T-helper 1 cell (primary cell): ENCODE measurements at regions not wholly inside any gene's neighbourhood (a gene's known extent, or its start where the extent isn't known, plus 50 kb on each side); places are given as distances from the start of the nearest gene placed in this dataset.

Experiments used
- DNase-seq, 5 donors: peaks; one replicate each; pipeline ENCODE4 v3.0.0-alpha.2; 2012 to 2020

DNA sequence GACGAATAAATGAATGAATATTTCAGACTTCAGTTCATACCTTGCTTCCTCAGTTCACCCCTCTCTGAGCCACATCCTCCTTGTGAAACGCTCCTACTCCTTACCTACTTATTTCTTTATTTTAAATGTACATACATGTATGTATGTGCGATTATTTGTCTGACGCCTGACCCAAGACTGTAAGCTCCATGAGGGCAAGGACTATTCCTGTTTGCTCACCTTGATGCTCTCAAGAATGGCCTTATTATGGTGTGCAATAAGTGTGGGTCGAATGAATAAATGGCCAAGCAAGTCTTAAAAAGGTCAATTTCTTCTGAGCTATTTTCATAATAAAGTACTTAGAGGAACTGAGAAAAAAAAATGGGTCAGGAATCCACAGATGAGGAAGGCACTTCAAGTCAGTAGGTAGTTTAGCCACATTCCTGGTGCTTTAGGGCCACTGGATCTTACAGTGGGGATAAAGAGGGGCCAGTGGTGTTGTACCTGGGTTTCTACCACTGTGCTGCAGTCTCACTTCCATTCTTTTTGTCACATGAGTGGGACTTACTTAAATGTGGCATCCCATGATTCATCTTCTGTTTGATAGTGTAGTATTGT is 74.7 kb downstream of the SDC1 start:
- no peak for DNase-seq

DNA sequence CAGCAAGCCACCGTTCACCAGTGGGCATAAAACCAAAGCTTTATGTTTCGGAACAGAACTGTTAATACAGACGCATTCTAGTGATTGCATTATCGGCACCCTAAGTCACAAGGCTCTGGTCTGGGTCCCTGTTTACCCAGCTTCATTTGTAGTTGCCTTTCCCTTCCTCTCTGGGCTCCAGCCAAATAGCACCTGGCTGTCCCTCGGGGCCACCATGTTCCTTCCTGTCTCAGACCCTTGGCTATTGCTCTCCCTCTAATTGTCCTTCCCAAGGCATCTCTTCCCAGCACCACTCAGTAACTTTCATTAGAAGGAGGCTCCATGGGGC is 75.3 kb downstream of the SDC1 start:
- DNase-seq = no peak

DNA sequence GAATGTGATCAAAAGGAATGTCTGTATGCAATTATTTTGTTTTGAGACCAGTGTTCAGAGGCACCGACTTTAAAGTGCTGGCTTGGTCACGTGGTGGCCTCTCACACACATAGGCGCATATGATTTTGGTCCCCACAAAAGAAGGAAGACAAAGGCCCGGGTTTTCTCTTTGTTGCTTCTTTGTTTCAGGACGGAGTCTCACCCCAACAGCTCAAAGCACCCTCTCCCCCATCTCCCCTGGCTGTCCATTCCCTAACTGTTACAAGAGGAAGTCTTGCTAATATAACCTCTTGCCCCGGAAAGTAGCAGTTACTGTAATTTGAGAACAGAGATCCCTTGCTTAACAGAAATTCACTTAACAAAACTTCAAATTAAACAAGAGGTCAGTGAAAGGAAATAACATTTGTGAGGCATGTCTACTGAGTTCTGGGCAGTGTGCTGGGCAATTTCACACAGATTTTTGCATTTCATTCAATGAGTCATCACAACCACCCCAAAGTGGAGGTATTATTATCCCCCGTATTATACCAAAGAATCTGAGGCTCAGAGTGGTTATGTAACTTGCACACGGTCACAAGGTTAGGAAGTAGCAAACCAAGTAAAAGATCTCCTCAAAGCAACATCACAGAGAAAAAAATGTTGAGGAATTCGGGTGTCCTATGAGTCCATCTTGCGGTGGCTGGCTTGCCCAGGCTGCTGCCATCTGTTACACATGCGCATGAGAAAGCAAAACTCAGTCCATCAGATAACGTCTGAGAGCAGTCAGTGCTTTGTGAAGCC is 75.8 kb downstream of the SDC1 start:
- DNase-seq = no peak

DNA sequence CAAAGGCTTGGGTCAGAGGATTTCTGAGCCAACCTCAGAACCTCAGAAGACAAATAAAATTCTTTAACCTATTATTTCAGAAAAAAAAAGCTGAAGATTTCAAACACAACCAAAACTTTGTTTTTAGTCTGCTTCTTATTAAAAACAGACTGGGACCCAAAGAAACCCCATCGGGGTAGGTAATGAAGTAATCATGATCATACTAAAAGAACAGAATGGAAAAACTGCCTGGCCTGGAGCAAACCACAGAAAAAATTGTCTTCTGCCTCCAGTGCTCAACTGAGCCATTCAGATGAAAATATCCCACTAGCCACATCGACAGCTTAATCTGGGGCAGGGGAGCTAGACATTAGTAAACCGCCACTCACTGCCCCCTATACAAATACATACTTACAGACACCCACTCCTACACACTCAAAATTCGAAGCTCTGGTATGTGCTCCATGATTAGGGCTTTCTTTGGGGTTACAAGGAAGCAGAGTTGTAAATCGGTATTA is 76.5 kb downstream of the SDC1 start:
- no peak for DNase-seq

DNA sequence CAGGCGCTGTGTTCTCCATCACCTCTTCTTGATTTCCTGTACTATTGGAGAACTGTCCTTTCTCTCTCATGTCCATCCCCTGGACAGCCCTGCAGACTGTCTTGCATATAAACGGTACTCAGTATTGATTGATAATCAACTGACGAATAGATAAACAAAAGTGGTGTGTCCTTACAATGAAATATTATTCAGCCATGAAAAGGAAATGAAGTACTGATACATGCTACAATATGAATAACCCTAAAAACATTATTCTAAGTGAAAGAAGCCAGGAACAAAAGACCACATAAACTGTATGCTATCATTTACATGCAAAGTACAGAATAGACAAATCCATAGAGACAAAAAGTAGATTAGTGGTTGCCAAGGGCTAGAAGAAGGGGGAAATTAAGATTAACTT is 77.6 kb downstream of the SDC1 start:
- DNase-seq = no peak

DNA sequence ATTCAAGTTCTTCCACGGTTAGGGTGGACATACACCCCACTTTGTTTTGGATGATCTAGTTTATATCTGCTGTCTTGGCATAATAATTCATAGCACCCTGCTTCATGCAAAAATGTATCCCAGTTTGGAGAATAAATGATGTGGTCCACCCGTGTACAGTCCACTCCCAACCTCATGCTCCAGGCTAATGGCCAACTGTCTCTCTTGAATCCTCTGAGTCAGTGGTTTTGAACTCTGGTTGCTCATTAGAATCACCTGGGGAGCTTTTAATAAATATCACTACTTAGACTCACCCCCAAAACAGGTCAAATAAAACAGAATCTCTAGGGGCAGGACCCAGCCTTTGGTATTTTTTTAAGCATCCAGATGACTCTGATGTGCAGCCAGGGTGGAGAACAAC is 78.5 kb downstream of the SDC1 start:
- no peak for DNase-seq

DNA sequence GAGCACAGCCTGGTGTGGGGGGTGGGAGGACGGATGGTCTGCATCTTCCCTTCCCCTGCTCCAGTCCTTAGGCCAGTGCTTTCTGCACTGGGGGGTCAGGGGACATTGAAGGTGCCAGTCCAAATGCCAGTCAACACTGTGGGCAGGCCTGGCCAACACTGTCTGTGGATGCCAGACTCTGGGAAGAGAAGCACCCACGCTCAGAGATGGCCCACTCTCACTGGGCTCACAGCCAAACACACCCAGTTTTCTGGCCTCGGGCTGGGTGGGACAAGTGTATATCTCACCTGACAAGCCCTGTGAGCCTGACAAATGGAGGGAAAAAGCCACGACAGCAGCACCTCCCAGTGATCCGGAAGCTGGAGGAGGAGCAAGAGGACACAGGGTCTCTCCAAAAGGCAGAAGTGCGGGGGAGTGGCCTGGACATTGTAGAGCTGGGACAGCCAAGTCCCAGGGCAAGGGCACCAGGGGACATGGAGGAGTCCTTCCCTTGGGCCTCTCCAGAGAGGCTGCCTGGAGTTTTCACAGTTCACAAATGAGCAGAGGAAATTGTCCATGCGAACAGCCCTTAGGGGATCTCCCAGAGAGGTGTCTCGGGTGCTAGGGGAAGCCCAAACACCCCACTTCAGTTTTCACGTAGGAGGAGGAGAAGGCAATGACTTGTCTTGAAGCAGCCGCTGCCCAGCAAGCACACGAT is 79.3 kb downstream of the SDC1 start:
- DNase-seq = no peak

DNA sequence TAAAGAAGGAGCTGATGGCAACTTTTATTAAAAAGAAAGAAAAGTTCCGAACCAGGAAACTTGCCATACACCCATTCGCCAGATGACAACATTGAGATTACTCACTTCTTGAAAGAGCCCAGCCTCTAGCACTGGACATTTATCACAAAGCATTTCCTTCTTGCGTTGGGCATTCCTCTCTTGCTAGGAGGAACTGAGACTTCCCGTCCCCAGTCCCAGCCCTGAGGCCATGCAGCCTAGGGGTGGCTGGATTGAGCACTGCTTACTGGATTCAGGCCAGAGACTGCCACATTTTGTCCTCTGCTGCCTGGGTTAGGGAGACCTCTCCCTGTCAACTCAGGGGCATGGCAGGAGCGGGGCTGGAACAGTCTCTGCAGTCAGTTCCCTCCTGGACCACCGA is 80.1 kb downstream of the SDC1 start:
- DNase-seq = no peak

DNA sequence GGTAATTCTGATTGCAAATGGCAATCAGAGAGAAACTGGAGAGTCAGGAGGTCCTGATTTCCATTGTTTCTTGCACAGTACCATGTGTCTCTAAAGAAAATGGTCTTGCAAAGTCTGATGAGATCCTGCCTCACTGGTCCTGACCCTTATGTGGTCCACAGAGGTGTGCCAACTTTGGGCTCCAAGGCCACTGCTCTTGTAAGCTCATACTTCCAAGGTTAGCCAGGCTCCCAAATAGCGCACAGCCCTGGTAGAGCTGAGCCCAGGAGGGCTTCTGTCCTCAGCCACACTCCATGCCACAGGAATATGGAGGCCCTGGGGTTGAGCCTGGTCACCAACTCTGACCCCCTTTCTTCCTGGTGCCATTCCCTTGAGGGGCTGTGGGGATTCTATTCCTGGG is 80.7 kb downstream of the SDC1 start:
- no peak for DNase-seq

DNA sequence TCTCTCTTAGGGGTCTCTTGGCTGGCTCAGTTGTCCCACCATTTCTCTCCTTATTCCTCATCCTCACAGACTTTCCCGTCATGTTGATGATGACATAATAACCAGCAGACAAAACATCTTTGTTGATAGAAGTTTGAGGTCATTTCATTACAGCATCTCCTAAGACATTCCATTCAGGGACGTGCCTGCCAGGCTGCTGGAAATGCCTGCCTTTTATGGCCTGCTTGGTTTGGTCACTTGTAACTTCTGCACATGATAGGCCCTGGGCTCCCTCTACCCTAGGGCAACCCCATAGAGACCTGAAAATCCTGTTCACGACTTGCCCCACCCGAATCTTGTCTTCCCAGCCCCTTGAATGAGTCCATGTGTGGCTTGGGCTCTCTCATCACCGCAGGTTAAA is 81.7 kb downstream of the SDC1 start:
- DNase-seq = no peak

DNA sequence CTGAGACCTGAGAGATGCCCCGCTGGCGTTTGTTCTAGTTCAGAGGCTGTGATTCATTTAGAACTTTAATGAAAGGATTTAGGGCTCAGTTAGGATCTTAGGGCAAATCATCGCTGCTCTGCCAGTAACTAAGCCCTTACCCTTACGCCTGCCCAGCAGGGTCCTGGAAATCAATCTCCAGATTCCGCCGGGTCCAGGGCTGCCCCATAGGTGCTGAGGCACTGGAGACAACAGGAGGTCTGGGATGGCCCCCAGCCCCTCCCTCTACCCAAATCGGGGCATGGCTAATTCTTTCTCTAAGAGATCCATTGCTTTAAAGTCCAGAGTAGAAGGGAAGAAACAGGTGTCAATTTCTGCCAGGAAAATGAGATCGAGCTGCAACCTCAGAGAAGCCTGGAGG is 83.1 kb downstream of the SDC1 start:
- no peak for DNase-seq

DNA sequence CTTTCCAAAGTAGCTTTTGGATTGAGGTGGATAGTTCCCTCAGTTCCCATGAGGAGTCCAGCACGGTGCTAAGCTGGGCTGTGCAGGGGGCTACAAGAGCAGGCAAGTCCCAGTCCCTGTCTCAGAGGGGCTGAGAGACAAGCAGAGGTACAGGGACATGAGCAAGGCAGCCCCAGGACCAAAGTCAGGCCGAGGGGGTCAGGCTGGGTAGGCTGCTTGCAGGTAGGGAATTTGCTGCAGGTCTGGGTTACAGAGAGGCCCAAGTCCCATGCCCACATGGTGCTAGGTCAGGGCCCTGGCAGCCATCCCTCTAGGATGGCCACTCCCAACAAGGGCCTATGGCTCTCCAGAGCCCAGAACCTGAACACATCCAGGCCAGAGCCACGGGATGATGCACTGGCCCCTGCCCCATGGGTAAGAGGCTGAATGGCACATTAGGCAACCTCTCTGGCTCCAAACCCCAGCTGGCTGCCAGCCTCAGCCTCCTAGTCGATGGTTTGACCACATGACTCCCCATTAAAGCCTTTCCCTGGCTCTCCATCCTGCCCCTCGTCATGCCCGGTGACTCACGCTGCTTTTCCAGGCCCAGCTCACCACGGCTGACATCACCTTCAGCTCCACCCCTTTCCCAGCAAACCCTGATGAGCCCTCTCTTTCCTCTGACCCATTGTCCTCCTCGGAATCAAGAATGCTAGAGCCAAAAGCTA is 83.7 kb downstream of the SDC1 start:
- DNase-seq = no peak

DNA sequence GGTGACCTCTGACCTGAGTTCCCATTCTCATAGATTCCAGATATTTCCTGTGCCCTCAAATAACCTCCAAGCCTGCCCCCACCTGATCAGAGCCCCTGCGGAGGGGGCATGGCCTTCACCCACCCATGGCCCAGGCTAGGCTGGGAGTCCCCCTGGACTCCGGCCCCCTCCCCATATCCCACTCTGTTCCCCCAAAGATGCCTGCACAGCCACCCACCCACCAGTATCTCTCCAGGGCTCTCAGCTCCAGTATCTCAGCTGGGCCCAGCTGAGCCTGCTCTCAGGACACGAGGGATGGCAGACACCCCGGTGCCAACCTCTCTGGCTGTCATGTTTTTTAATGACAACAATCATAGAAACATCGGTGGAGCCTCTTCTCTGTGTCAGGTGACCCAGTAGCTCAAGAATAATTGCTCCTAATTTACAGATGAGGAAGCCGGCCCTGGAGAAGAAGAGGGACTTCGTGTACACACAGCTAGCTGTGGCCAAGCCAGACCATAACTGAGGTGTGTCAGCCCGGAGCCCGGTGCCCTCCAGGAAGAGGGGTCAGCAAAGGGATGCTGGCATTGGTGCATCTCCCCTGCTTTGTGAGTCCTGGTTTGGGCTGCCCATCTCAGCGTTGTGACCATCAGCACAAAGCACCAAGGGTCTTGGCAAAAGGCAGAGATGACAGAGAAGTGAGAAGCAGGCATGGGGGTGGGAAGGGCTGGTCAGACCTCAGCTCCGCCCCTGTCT is 84.4 kb downstream of the SDC1 start:
- DNase-seq = no peak

DNA sequence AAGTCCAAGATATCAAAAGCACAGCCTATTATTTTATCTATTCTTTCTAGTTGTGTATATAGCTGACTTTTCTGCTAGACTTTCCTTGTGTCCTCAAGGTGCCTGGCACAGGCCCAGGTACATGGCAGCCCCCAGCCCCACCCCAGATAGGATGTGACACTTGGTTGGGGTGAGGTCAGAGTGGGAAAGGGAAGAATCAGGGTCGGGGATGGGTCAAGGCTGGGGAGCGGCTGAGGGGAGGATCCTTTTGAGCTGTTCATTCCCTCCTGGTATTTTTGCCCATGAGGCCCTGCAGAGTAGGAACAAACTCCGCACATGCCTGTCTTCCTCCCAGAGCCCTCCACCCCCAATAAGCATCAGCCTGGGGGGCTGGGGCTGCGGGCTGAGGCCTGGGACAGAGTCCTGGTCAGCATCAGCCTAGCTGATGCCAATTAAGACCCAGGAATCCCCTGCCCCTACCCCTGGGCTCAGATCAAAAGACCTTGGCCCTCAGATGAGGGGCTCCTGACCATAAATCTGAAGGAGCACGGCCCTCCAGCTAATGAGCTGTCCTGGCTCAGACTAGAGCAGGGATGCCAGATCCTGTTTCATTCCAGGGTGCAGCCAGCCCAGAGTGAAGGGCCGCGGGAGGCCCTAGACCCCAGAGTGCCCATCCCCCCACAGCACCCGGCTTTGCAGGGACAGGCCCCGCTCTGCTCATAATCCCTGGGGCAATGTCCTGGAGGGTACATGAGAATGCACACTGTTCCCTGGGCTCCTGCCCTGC is 85.3 kb downstream of the SDC1 start:
- no peak for DNase-seq

DNA sequence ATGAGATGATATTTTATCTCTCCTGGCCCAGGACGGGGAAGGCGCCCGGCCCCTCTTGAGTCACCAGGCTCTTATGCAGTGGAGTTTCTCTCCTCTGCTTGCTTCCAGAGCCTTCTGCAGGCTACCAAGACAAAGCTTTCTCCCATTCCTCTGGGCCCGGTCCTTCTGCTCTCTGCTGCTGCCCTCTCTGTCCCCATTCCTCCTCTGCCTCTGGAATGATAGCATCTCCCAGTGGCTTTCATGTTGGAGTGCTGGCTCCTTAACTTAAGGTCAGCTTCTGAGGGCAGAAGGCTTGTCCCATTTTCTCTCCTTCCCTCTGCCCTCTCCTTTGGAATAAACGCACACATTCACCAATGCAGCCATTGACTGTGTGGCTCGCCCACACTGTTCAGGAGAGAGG is 86.2 kb downstream of the SDC1 start:
- no peak for DNase-seq

DNA sequence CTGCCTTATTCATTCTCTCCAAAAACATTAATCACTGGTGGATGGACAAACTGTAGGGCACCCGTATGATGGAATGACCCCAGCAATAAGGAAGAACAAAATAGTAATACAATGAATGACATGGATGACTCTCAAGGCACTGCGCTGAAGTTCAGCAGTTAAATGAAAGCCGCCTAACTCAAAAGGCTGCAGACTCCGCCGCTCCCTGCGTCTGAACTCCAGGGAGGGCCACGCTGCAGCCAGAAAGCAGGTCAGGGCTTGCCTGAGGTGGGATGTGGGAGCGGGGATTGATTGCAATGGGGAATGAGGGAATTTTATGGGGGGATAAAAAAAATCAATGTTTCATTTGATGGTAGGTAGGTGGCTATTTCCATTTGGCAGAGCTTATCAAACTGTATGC is 86.5 kb upstream of the LAPTM4A start:
- no peak for DNase-seq

DNA sequence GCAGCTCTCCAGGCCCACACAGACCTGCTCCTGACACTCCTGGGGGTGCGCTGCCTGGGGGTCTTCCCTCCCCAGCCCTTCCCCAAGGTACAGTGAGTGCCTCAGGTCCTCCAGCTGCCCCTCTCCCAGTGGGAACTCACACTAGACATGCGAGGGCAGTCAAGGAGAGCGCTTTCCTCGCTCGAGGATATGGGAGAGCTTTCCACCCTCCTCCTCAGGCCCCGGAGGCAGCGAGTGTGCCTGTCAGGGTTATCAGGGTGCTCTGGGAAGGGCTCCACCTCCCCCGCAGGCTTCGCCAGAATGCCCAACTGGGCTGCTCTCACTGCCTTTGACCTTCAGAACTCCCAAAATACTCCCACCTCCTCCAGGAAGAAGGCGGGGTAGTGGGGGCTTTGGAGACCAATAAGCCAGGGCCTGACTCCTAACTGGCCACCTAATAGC is 85.7 kb upstream of the LAPTM4A start:
- DNase-seq = no peak

DNA sequence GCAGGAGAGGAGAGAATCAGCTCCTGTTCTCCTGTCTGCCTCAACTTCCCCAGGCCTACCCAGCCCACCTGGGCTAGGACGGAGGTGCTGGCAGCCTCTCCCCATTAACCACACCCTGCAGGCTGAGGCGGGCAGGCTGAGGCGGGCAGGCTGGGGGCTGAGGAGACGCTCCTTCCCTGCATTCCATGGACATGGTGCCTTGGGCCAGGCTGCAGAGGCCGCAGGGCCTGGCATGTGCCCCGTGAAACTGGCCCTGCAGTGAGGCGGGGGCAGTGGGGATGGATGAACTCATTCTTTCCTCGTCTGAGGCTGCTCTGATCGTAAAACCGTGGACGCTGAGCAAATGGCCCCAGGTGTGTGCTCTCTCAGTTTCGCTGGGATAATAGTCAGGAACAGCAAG is 84.7 kb upstream of the LAPTM4A start:
- DNase-seq = no peak

DNA sequence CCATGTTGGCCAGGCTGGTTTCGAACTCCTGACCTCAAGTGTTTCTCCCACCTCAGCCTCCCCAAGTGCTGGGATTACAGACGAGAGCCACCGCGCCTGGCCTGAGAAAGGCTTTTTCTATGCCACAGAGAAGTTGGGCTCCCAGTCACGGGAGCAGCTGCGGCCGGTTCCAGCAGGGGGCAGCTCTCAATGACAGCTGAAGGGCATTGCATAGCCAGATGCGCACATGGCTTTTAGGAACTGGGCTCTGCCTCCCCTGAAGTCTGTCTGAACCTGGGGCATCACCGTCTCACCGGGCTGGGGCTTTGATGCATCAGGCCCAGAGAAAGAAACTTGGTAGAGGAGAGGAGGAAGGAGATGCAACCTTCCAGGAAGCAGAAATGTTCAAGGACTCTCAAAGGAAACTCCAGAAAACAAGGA is 84.2 kb upstream of the LAPTM4A start:
- peak in 1 of 5 donors; percentile 24 for DNase-seq

DNA sequence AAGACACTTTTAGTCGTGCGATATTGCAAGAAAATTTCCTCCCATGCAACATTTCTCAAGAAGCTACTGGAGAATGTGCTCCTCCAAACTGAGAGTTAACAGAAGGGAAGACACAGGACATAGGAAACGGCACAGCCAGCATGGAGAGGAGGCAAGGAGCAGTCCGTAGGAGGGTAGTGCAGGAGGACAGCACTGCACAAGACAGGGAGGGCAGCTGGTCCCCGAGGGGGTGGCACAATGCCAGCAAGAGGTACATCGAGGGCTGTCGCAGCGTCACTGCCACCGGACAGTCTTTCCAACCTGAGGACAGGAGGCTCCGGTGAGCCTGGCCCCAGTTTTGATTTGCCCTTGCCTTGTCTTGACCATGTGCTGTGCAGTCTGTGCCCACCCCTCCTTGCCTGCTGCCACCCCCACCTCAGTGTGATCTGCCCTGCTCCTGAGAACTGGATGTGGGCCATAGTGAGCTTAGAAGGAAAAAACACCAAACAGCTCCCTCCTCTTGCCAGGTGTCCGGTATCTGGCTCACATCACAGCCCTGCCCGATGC is 81.6 kb upstream of the LAPTM4A start:
- DNase-seq = no peak

DNA sequence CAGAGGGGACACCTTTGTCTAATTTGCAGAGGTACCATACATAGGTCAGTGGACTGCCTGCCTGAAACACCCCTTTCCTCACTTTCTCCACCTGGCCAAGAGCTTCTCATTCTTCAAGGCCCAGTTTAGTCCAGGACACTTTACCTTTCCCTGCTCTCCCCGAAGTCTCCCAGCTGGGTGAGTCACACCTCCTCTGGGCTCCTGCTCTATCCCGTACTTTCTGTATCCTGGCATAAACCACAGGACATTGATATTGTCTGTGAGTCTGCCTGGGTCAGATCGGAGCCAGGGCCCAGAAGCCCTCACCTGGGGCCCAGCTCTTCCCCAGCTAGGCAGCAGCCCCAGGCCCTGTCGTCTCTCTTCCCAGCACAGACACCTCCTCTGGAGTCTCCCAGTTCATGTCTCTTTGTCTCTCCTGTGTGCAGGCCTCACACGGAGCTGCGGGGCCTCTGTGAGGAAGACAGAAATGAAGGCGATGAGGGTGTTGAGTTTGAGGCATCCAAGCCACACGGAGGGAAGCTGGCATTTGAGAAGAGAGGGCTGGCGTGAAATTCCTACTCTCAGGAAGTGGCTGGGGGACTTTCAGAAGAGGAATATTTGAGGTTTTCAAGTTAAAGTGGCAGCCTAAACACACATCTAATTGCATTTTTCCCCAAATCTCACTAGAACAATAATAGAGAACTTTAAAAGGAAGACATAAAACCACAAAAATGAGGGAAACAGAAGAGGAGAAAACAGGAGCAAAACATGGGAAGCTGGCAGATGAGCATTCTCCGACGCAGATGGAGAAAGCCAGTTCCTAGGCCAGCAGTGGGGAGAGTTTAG is 79.6 kb upstream of the LAPTM4A start:
- no peak for DNase-seq
